GM12892 (cell line): ENCODE measurements at regions not wholly inside any gene's neighbourhood (a gene's known extent, or its start where the extent isn't known, plus 50 kb on each side); places are given as distances from the start of the nearest gene placed in this dataset.

Experiments used
- POLR2A ChIP-seq: IDR thresholded peaks from 2 replicates; pipeline ENCODE4 v1.6.1; 2011; ENCODE audit warnings: low read depth, low read length, control low read depth
- POLR2AphosphoS5 ChIP-seq: IDR thresholded peaks from 2 replicates; pipeline ENCODE4 v1.6.1; 2011; ENCODE audit warnings: low read depth, low read length, control low read depth
- TAF1 ChIP-seq: IDR thresholded peaks from 2 replicates; pipeline ENCODE4 v1.6.1; 2011; ENCODE audit warnings: low read depth, mild to moderate bottlenecking, control low read depth, low read length, borderline replicate concordance

DNA sequence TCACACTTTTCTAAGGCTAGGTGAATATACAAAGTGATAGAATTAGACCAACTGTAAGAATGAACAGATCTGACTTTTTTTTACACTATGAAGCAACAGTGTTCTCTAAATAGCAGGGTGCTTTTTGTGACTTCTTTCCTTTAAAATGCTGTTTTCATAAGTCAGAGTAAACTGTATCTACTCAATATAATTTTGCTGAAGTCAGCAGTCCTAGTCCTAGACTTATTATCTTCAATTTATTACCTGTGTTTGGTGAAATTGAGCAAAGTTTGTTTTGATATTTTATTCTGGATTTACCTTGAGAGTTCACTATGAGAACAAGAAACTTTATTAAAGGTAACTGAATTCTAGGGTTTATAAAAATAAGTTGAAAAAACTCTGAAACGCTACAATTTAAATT lies 651.3 kb upstream of the MIS18BP1 start:
- TF ChIP-seq POLR2A (no peak), POLR2AphosphoS5 (no peak), TAF1 (no peak)
